ENCODE measurements at regions not wholly inside any gene's neighbourhood (a gene's known extent, or its start where the extent isn't known, plus 50 kb on each side); places are given as distances from the start of the nearest gene placed in this dataset.

DNA sequence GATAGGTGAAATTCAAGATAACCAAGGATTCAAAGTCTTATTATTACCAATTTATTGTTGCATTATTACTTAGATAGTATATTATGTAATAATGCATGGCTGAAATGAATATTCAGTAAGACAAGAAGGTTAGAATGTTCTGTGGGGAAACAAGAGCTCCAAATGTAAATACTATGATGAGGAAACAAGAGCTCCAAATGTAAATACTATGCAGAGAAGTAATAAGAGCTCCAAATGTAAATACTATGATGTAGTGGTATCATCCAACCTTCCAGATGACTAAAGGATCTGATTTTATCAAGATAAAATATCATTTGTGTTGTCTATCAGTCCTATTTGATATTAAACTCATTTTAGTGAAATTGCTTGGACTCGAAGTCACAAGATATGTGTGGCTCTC is 82.2 kb upstream of the PCDH18 start:
- TF ChIP-seq POLR2A (IDR thresholded peaks at IDR 0.05), result no peak
- H3K4me1 ChIP-seq, result peaks cover 4% of the 10 kb centered on the region
- H3K27ac ChIP-seq, result no peak overlapping the region
- no peaks in the 10 kb centered on the region for H3K9me3 ChIP-seq
- 82 to 93% methylated on average over 1 of the region's 1 CpG for WGBS, 2 donors
- H3K36me3 ChIP-seq (ENCODE audit: low read depth, missing control alignments), result no peaks in the 10 kb centered on the region
- H3K4me3 ChIP-seq, result no peak overlapping the region
- no peak for DNase-seq
- intact Hi-C loops (cut with DNase I; ENCODE audit: low total_unique reads), result no loop called here
- no peaks in the 10 kb centered on the region for H3K27me3 ChIP-seq

DNA sequence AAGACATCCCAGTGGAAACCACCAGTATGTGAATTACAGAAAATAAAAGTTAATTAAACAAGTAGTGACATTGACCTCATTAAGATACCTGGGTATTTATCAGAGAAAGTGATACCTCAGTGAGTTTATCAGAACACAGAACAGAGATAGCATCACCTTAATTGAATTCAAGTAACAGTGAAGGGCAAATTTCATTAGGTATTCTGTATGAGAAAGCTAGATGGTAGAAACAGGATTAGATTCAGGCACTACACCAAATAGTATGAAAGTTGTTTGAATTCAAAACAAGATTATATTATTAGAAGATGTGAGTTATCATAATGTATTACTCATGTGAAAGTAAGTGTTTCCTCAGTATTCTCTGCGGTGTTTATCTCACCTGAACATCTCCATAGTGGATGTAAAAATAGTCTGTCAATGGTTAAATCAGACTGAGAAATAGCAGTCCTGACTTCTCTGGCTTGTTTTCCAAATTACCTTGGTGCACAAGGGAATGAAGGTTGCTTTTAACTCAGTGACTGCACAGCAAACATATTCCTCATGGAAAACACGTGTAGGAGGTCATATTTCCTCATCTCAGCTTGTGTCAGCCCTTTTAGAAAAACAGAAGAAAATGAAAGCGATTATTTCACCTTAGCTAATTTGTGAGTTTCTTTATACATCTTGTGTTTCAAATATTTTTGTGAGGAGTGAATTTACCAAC is 79.9 kb upstream of the PCDH18 start:
- Histone ChIP-seq H3K27ac (no peak overlapping the region), H3K4me1 (peaks cover 4% of the 10 kb centered on the region), H3K27me3 (no peaks in the 10 kb centered on the region), H3K4me3 (no peak overlapping the region), H3K9me3 (no peaks in the 10 kb centered on the region), H3K36me3 (ENCODE audit: low read depth, missing control alignments) (no peaks in the 10 kb centered on the region)
- TF ChIP-seq, protein P1, sequence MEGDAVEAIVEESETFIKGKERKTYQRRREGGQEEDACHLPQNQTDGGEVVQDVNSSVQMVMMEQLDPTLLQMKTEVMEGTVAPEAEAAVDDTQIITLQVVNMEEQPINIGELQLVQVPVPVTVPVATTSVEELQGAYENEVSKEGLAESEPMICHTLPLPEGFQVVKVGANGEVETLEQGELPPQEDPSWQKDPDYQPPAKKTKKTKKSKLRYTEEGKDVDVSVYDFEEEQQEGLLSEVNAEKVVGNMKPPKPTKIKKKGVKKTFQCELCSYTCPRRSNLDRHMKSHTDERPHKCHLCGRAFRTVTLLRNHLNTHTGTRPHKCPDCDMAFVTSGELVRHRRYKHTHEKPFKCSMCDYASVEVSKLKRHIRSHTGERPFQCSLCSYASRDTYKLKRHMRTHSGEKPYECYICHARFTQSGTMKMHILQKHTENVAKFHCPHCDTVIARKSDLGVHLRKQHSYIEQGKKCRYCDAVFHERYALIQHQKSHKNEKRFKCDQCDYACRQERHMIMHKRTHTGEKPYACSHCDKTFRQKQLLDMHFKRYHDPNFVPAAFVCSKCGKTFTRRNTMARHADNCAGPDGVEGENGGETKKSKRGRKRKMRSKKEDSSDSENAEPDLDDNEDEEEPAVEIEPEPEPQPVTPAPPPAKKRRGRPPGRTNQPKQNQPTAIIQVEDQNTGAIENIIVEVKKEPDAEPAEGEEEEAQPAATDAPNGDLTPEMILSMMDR (IDR thresholded peaks at IDR 0.05), result no peak
- no peak for TF ChIP-seq POLR2A (IDR thresholded peaks at IDR 0.05)
- 30 to 57% methylated on average over 3 of the region's 3 CpGs for WGBS, 2 donors
- no peak for DNase-seq
- intact Hi-C loops (cut with DNase I; ENCODE audit: low total_unique reads), result no loop called here

DNA sequence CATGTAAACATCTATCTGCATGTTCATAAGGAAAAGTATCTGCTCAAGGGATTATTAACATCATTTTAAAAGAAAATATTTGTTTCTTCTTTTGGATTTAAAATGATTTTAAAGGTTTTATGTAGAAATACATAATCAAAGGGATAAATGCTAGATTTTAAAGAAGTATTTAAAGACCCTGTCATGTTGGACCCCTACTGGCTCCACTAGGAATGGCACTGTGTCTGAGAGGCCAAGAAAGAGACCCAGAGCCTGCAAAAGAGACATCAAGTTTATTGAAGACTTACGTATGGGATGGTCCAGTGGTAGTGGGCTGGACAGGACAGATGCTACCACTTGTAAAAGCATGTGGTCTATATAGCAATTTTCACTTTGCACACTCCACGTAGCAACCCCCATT is 78.7 kb upstream of the PCDH18 start:
- no peaks in the 10 kb centered on the region for H3K9me3 ChIP-seq

DNA sequence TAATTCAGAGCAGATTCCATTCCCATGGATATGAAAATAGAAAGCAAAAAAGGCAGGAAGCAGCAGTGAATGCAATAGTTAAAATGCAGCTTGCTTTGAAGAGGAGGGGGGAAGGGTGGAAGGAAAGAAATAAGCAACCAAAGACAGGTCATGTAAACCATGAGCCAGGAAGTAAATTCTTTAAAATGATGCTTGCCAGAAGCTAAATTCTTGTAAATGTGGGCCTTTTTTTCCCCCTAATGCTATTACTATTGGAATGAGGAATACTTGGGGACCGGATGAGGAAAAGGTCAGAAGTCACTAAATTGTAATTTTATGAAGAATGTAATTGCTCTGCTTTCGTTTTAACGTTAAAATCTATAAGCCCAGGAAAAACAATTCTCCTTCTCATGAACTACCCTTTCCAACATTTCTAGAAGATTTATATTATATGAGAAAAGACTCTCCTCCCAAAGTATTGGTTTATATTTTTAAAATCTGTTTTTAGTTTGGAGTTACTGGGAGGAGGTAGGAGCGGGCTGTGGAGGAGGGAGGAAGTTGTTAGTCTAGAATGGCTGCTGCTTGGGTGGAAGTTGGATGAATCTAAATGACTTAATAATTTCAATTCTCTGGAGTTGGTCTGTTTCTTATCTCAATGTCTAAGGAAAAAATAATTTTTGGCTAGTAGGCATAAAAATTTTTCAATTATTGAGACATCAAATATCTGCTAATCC is 77.6 kb upstream of the PCDH18 start:
- TF ChIP-seq POLR2A (IDR thresholded peaks at IDR 0.05), result no peak
- TF ChIP-seq, protein P1 (IDR thresholded peaks at IDR 0.05), result no peak
- Histone ChIP-seq H3K27me3 (no peaks in the 10 kb centered on the region), H3K9me3 (no peaks in the 10 kb centered on the region), H3K36me3 (ENCODE audit: low read depth, missing control alignments) (no peaks in the 10 kb centered on the region), H3K4me1 (peaks cover 4% of the 10 kb centered on the region), H3K4me3 (no peak overlapping the region), H3K27ac (peak overlapping the region in 1 of 2 donors; percentile 38)
- no peak for DNase-seq
- 44 to 47% methylated on average over 4 of the region's 4 CpGs for WGBS, 2 donors
- intact Hi-C loops (cut with DNase I; ENCODE audit: low total_unique reads), result no loop called here

More for the DNA sequence above, 78.7 kb upstream of the PCDH18 start:
- Histone ChIP-seq H3K4me1 (peaks cover 4% of the 10 kb centered on the region), H3K36me3 (ENCODE audit: low read depth, missing control alignments) (no peaks in the 10 kb centered on the region), H3K27ac (no peak overlapping the region), H3K27me3 (no peaks in the 10 kb centered on the region), H3K4me3 (no peak overlapping the region)
- TF ChIP-seq, protein P1 (IDR thresholded peaks at IDR 0.05), result peak in 2 of 3 experiments; percentile 25 to 52
- TF ChIP-seq POLR2A (IDR thresholded peaks at IDR 0.05), result no peak
- intact Hi-C loops (cut with DNase I; ENCODE audit: low total_unique reads), result no loop called here
- DNase-seq, result peak; percentile 38
- 85 to 89% methylated on average over 2 of the region's 2 CpGs for WGBS, 2 donors

DNA sequence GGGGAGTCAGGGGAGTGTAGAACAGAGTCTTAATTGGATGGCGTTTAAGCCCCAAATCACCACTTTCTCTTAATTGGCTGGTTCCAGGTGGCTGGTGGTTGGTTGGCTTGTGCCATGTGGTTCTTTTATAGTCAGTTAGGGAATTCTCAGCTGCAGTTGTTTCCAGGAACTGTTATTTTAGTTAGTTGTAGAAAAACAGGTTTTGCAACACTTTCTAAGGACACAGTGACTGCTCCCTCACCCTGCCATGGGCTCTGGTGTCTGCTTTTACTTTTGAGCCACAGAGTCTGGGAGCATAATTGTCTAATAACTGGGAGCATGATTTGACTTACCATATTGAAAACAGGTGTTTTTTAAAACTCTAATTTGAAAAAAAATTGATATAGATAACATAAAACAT is 75.8 kb upstream of the PCDH18 start:
- H3K9me3 ChIP-seq, result no peaks in the 10 kb centered on the region
- no peaks in the 10 kb centered on the region for H3K27me3 ChIP-seq
- no peaks in the 10 kb centered on the region for H3K36me3 ChIP-seq (ENCODE audit: low read depth, missing control alignments)
- WGBS, 2 donors, result 60 to 86% methylated on average over 1 of the region's 1 CpG
- H3K4me3 ChIP-seq, result no peak overlapping the region
- DNase-seq, result no peak
- peaks cover 4% of the 10 kb centered on the region for H3K4me1 ChIP-seq
- intact Hi-C loops (cut with DNase I; ENCODE audit: low total_unique reads), result no loop called here
- TF ChIP-seq POLR2A (IDR thresholded peaks at IDR 0.05), result no peak
- TF ChIP-seq, protein P1 (IDR thresholded peaks at IDR 0.05), result no peak
- H3K27ac ChIP-seq, result no peak overlapping the region

All from testis (tissue), 2 donors.